ENCODE measurements at regions not wholly inside any gene's neighbourhood (a gene's known extent, or its start where the extent isn't known, plus 50 kb on each side); places are given as distances from the start of the nearest gene placed in this dataset.

DNA sequence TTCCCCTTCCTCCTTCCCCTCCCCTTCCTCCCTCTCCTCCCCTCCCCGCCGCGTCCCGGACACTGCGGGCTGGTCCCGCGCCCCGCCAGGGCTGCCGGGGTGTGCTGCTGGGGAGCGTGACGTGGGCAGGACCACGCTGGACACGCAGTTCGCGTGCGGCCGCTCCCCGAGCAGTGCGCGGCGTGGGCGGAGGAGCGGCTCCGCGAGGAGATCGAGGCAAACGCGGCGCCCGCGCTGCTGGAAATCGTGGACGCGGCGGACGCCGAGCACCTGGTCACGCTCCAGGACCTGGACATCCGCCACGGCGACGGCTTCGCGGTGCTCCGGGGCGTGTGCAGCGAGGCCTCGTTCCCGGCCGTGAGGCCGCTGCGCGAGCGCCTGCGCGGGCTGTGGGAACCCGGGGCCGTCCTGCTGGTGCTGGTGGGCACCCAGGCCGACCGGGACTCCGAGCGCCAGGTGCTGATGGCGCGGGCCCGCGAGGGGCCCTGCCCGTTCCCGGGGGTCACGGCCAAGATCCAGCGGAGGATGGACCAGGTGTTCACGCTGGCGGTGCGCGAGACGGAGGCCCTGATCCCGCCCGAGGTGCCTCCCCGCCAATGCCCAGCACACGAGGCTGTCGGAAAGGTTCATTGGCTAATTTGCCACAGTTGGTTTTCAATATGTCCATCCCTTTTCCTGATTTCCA is 84.3 kb downstream of the TNFAIP2 start:
- no peak for DNase-seq

GRCh38 chr14:103209054-103209453 is 85.8 kb downstream of the TNFAIP2 start:
- DNase-seq = no peak

DNA sequence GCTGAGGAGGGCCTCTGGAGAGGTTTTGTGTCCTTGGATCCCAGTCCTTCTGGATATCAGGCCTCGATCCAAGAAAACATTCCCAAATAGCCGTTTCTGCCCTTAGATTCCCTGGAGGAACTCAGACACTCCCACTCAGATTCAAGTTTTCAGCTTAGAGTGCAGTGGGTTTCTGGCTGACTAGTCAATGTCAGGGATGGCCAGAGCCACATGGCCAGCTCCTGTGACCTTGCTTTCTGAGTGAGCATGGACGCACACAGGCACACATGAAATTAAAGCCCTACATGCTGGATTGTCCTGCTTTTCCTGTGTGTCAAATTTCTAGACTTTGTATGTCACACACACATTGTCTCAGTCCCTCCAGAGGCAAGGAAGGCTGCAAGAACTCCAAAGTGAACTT is 86.2 kb downstream of the TNFAIP2 start:
- no peak for DNase-seq

GRCh38 chr14:103213331-103213730 is 90.1 kb downstream of the TNFAIP2 start:
- DNase-seq = no peak

- no peak for DNase-seq
These were observed 91.2 kb downstream of the TNFAIP2 start for GRCh38 chr14:103214461-103214958.

- no peak for DNase-seq
These were observed 93.1 kb downstream of the TNFAIP2 start for GRCh38 chr14:103216399-103216798.

GRCh38 chr14:103216857-103217256 is 93.6 kb downstream of the TNFAIP2 start:
- no peak for DNase-seq

- no peak for DNase-seq
These were observed 94.3 kb downstream of the TNFAIP2 start for GRCh38 chr14:103217538-103217937.

DNA sequence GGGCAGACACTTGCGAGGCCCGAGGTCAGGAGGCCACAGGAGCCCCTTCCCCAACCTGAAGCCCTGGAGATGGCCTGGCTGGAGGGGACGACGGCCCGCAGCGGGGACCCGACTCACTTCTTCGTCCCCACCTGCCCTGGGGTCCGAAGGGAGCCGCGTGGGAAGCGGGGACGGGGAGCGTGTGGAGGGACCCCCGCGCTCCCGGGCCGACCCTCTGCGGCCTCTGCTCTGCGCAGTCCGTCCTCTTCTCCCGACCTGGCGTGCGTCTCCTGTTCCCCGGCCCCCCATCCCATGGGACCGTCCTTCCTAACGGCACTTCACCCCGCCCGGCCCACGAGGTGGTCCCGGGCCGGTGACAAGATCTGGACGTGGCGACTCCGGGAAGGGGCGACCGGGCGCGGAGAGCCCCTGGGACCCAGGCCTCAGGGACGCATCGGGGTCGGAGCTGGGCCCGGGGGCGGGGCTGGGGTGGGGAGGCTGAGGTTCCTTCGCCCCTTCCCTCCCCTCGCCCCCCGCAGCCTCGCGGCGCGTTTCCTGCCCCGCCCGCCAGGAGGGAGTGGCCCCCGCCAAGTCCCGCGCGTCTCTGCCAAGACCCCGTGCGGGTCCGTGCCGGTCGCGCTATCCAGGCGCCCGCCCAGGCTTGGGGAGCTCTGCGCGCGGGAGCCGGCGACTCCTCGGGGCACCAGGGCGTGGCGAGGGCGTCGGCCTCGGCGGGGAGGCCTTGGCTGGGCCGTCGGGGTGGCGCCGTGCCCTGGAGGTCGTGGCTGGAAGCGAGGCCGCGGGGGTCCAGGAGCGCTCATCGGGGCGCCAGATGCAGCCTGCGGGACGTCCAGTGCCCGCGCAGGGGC is 97.1 kb downstream of the TNFAIP2 start:
- no peak for DNase-seq

DNA sequence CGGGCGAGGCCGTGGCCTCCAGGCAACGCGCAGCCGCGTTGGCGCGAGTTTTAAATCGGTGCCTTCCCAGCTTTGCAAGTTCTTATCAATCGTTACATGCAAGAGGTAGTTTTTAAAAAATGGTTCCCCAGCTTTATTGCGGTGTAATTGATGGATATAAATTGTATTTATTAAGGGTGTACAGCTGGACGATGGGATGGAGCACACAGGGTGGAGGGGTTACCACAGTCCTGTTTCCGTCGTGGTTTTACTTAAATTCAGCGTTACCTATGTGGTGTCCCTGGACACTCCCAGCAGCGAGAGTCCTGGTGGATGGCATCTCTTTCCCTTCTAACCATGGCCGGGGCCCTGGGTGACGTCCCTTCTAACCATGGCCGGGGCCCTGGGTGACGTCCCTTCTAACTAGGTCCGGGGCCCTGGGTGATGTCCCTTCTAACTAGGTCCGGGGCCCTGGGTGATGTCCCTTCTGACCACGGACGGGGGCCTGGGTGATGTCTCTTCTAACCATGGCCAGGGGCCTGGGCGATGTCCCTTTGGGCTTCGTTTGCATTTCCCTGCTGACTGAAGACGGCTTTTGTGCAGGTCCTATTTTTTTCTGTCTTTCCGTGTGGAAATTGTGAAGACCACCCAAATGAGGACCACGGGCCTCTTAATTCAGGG is 97.9 kb downstream of the TNFAIP2 start:
- no peak for DNase-seq

DNA sequence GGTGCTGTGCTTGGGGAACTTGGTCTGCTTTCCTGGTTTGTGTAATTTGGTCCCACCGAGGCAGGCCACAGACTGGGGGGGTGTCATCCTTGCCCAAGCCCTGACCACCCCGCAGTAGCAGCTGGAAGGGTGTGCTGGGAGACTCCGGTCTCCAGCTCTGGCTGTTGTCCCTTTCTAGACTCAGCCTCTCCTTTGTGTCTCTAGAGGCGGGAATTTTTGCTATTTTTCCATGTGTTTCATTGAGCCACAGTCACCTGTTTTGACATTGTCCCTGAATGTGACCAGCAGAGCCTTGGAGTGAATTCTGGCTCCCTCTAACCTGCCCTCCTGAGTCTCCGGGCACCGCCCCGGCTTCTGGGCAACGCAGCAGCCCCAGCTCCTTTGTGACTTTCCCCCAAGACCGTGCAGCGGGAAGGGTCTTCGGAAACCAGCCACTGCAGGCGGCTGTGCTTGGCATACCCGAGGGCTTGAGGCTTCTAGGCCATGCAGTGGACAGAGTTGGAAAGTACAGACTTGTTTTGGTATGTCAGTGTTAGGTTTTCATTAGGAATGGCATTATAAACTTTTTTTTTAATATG is 98.6 kb downstream of the TNFAIP2 start:
- no peak for DNase-seq

DNA sequence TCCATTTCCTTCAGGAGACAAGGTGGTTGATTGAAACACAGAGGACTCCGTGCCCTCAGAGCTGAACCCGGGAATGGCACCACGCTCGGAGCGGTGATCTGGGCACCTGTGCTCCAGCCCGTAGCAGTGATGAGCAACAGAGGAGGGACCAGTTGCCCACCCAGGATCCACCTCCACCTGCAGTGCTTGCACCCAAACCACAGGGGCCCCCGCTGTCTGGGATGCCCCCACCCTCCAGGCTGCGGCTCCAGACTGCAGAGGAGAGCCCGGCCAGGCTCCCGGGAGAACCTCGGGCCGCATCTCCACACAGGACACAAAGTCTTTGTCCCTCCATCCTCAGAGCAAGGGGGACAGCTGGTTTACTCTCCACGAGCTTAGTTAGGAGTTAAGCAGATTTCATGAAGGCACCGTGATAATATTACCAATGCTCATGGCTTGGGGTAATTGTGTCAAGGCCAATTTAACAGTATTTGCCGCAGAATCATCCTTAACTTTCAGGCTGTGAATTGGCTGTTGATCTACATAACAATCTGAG is 100.6 kb downstream of the TNFAIP2 start:
- DNase-seq = no peak

GRCh38 chr14:103225062-103225461 is 101.8 kb downstream of the TNFAIP2 start:
- DNase-seq = no peak

DNA sequence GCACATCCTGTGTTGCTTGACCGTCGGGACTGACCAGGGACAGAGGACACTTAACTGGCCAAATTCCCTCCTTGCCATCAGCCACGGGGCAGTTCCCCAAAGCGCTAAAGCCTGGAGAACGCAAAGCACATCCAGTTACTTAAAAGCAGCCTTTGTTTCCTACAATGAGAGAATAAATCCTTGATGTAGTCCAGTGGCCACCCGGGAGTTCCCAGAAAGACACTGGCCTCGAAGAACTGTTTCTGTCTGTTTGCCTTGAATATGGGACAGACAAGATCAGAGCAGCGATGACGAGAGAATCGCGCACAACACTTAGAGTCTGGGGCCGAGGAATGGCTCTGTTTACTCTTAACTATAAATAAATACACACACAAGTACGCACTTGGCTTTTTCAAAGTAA is 102.2 kb downstream of the TNFAIP2 start:
- no peak for DNase-seq

DNA sequence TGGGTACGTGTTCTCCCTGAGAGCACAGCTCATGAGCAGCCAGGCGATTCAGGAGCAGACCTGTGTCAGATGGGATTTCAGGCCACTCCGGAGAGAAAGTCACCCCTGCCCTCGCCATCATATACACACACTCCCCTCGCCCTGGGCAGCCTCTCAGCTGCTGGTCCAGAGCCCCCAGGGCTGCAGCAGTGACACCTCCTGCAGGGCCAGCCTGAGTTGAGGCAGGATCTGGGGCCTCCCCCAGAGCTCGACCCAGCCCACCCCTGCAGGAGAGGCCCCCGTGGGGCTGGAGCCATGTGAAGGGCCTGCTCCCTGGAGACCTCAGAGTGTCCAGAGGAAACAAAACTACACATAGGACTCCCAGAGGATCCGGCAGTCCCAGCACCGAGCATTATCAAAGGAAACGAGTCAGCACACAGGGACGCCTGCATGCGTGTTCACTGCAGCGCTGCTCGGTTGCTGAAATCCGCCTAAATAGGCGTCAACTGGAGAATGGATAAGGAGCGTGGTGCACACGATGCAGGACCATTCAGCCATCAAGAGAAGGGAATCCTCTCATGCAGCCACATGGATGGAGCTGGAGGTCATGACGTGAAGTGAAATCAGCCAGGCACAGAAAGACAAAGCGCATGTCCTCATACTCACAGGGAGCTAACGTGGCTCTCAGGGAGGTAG is 104.0 kb downstream of the TNFAIP2 start:
- no peak for DNase-seq

DNA sequence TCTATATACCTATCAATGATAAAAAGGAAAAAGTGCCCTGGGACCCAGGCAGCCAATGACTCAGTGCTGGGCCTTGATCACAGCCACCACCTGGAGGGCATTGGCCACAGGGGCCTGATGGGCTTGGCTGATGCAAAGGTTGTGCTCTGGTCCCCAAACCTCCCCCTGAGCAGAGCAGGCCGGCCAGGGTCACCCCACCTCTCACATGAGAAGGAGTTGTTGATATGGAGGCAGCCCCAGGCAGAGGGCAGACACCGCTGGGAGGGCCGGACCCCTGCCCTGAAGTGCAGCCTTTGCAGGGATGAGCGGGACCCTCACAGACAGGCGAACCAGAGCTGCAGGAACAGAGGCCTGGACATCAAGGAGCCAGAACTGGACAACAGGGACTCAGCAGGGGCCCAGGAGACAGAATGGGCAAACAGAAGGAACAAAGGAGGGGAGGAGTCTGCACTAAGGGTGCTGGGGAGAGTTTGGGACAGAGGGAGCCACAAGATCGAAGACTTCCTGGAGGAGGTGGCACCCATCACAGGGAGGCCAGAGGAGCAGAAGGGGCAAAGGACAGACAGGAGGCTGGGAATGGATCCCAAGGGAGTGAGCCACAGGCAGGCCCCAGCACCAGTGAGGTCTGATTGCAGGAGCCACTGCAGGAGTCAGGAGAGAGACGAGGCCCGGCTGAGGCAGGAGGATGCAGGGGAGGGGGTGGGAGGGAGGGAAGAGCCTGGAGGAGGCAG is 105.0 kb downstream of the TNFAIP2 start:
- DNase-seq = no peak

DNA sequence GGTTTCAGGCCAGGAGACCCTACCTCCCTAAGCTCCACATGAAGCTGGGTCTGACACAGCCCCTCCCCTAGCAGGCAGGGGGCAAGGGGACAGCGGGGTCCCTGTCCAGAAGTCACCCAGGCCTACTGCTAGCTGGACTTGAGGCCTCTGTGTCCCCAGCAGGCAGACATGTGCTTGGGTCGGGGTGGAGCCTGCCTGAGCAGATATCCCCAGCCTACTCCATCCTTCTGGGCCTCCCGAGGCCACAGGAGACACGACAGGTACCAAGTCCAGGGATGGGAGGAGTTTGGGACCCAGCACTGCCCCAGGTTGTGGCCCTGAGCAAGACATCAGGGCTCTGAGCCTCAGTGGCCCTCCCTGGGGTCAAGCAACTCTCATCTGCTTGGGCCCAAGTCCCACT is 105.2 kb upstream of the EIF5 start:
- no peak for DNase-seq

- DNase-seq = no peak
These were observed 104.0 kb upstream of the EIF5 start for GRCh38 chr14:103230021-103230420.

DNA sequence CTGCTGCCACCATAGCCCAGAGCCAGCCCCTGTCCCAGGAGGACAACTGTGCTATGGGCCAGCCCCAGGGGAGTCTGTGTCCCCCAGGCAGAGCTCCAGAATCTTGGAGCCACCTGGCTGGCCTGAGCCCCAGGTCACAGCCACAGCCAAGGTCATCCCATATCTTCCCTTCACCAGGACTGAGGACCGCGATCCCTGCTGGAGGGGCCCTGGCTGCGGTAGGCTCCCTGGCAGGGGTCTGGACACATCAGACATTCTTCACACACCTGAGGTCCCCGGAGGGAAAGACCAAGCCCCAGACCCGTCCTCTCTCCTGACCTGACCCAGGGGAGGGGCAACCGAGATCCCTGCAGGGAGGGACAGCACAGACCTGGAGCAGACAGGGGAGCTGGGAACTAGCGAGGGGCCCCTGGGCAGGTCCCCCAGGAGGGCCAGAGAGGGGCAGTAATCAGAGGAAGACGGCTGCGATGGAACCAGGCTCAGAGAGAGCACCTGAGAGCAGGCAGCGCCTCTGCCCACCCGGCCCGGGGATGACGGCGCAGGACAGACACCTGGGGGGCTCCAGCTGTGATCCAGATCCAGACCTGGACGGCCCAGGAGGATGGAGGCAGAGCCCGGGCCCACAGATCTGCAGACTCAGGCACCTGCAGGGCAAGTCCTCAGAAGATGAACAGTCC is 103.2 kb upstream of the EIF5 start:
- no peak for DNase-seq

GRCh38 chr14:103231376-103232019 is 102.5 kb upstream of the EIF5 start:
- DNase-seq = no peak
